ENCODE measurements at regions not wholly inside any gene's neighbourhood (a gene's known extent, or its start where the extent isn't known, plus 50 kb on each side); places are given as distances from the start of the nearest gene placed in this dataset.
A peak's percentile ranks its signal among the peaks of the same experiment; 100 is the strongest.

GRCh38 chr3:30439451-30440053 is 166.8 kb upstream of the TGFBR2 start:
- TF ChIP-seq BACH2 (CRISPR knock-in tag; IDR thresholded peaks at IDR 0.05; ENCODE audit: borderline replicate concordance) (no peak), PATZ1 (CRISPR knock-in tag; IDR thresholded peaks at IDR 0.05; ENCODE audit: borderline replicate concordance) (no peak), ZFP30 (CRISPR knock-in tag; IDR thresholded peaks at IDR 0.05) (no peak), ARNTL (CRISPR knock-in tag; IDR thresholded peaks at IDR 0.05; ENCODE audit: borderline replicate concordance, low read depth) (no peak), ZC3H10 (CRISPR knock-in tag; IDR thresholded peaks at IDR 0.05) (no peak), SNAI2 (CRISPR knock-in tag; IDR thresholded peaks at IDR 0.05) (no peak), ZNF70 (CRISPR knock-in tag; IDR thresholded peaks at IDR 0.05) (no peak), CSRNP3 (CRISPR knock-in tag; IDR thresholded peaks at IDR 0.05) (no peak)
- no peak for ATAC-seq

- peak; percentile 44; the same call in 2 of the 3 replicates for ATAC-seq
- no peak for TF ChIP-seq ZNF565 (CRISPR knock-in tag; conservative IDR thresholded peaks at IDR 0.05; ENCODE audit: low read depth)
- TF ChIP-seq PATZ1 (CRISPR knock-in tag; IDR thresholded peaks at IDR 0.05; ENCODE audit: borderline replicate concordance): no peak
- 0 out of 2 replicates have a peak, but pooled peaks have one; percentile 22 for TF ChIP-seq ISL1 (CRISPR knock-in tag; IDR thresholded peaks at IDR 0.05)
These were observed 166.2 kb upstream of the TGFBR2 start for GRCh38 chr3:30440147-30440604.

- TF ChIP-seq BACH2 (CRISPR knock-in tag; IDR thresholded peaks at IDR 0.05; ENCODE audit: borderline replicate concordance) (no peak), PPARA (CRISPR knock-in tag; IDR thresholded peaks at IDR 0.05; ENCODE audit: borderline replicate concordance) (no peak), SNAI2 (CRISPR knock-in tag; IDR thresholded peaks at IDR 0.05) (no peak), TOX (CRISPR knock-in tag; IDR thresholded peaks at IDR 0.05; ENCODE audit: borderline replicate concordance) (no peak), PATZ1 (CRISPR knock-in tag; IDR thresholded peaks at IDR 0.05; ENCODE audit: borderline replicate concordance) (no peak), ESRRG (CRISPR knock-in tag; IDR thresholded peaks at IDR 0.05) (no peak), CSRNP3 (CRISPR knock-in tag; IDR thresholded peaks at IDR 0.05) (no peak), CREB5 (CRISPR knock-in tag; IDR thresholded peaks at IDR 0.05; ENCODE audit: low read depth) (no peak), ZFP3 (CRISPR knock-in tag; IDR thresholded peaks at IDR 0.05) (no peak), OSR1 (CRISPR knock-in tag; IDR thresholded peaks at IDR 0.05) (no peak), GLIS3 (CRISPR knock-in tag; IDR thresholded peaks at IDR 0.05) (no peak), ZNF565 (CRISPR knock-in tag; conservative IDR thresholded peaks at IDR 0.05; ENCODE audit: low read depth) (no peak), ZNF70 (CRISPR knock-in tag; IDR thresholded peaks at IDR 0.05) (no peak), ARNTL (CRISPR knock-in tag; IDR thresholded peaks at IDR 0.05; ENCODE audit: borderline replicate concordance, low read depth) (no peak), RARB (CRISPR knock-in tag; IDR thresholded peaks at IDR 0.05) (no peak), ZC3H10 (CRISPR knock-in tag; IDR thresholded peaks at IDR 0.05) (no peak), ZFP30 (CRISPR knock-in tag; IDR thresholded peaks at IDR 0.05) (no peak)
- ATAC-seq: no peak
These were observed 165.5 kb upstream of the TGFBR2 start for GRCh38 chr3:30440880-30441279.

Measured in SK-N-SH treated with all-trans-retinoic acid at 6 μM for 48 hours (cell line).